ENCODE measurements at regions not wholly inside any gene's neighbourhood (a gene's known extent, or its start where the extent isn't known, plus 50 kb on each side); places are given as distances from the start of the nearest gene placed in this dataset.

GRCh38 chr4:137032222-137032621 is 500.1 kb downstream of the PCDH18 start:
- TF ChIP-seq POLR2A (IDR thresholded peaks at IDR 0.05) (no peak), CTCF (IDR thresholded peaks at IDR 0.05 in 4 of 5, conservative IDR thresholded peaks at IDR 0.05 in 1 of 5) (no peak)
